IPS-18c (cell line): ENCODE measurements at regions not wholly inside any gene's neighbourhood (a gene's known extent, or its start where the extent isn't known, plus 50 kb on each side); places are given as distances from the start of the nearest gene placed in this dataset.

Experiments used
- H3K4me3 ChIP-seq: 2 replicates; pipeline ENCODE4 v1.7.0; 2013; ENCODE audit warnings: low read depth, mild to moderate bottlenecking, low read length, moderate library complexity; ENCODE audit not compliant: insufficient read depth
- H3K9me3 ChIP-seq: one replicate; pipeline ENCODE4 v1.6.1; 2013; ENCODE audit warnings: mild to moderate bottlenecking, low read length, moderate library complexity; ENCODE audit not compliant: control insufficient read depth, insufficient read depth

GRCh38 chr20:20827992-20828597, 115.7 kb upstream of the RALGAPA2 start:
- H3K4me3 ChIP-seq, result no peak overlapping the region
- peaks cover 14% of the 10 kb centered on the region for H3K9me3 ChIP-seq

GRCh38 chr20:20824924-20825584, 112.6 kb upstream of the RALGAPA2 start:
- no peak overlapping the region for H3K4me3 ChIP-seq
- peaks cover 10% of the 10 kb centered on the region for H3K9me3 ChIP-seq

GRCh38 chr20:20823476-20823881, 111.0 kb upstream of the RALGAPA2 start:
- Histone ChIP-seq H3K4me3 (no peak overlapping the region), H3K9me3 (peaks cover 5% of the 10 kb centered on the region)

- Histone ChIP-seq H3K4me3 (no peak overlapping the region; the same call in 1 of the 2 replicates), H3K9me3 (peaks cover 5% of the 10 kb centered on the region)
These were observed 109.2 kb upstream of the RALGAPA2 start for GRCh38 chr20:20821484-20822260.

GRCh38 chr20:20820785-20821483, 108.5 kb upstream of the RALGAPA2 start:
- Histone ChIP-seq H3K9me3 (peaks cover 5% of the 10 kb centered on the region), H3K4me3 (no peak overlapping the region; the same call in 1 of the 2 replicates)

- Histone ChIP-seq H3K9me3 (peaks cover 5% of the 10 kb centered on the region), H3K4me3 (no peak overlapping the region)
These were observed 107.7 kb upstream of the RALGAPA2 start for GRCh38 chr20:20820104-20820503.

- Histone ChIP-seq H3K9me3 (no peaks in the 10 kb centered on the region), H3K4me3 (no peak overlapping the region)
These were observed 104.7 kb upstream of the RALGAPA2 start for GRCh38 chr20:20816969-20817755.

GRCh38 chr20:20815711-20816455, 103.4 kb upstream of the RALGAPA2 start:
- H3K4me3 ChIP-seq, result no peak overlapping the region
- H3K9me3 ChIP-seq, result no peaks in the 10 kb centered on the region

GRCh38 chr20:20814685-20815084, 102.2 kb upstream of the RALGAPA2 start:
- H3K4me3 ChIP-seq, result no peak overlapping the region
- no peaks in the 10 kb centered on the region for H3K9me3 ChIP-seq

- no peaks in the 10 kb centered on the region for H3K9me3 ChIP-seq
- no peak overlapping the region for H3K4me3 ChIP-seq
These were observed 99.7 kb upstream of the RALGAPA2 start for GRCh38 chr20:20812136-20812535.

GRCh38 chr20:20808016-20808415, 95.6 kb upstream of the RALGAPA2 start:
- Histone ChIP-seq H3K4me3 (no peak overlapping the region), H3K9me3 (no peaks in the 10 kb centered on the region)

GRCh38 chr20:20806121-20807095, 94.0 kb upstream of the RALGAPA2 start:
- no peak overlapping the region for H3K4me3 ChIP-seq
- no peaks in the 10 kb centered on the region for H3K9me3 ChIP-seq

- H3K4me3 ChIP-seq, result no peak overlapping the region
- peaks cover 2% of the 10 kb centered on the region for H3K9me3 ChIP-seq
These were observed 90.6 kb upstream of the RALGAPA2 start for GRCh38 chr20:20803011-20803410.

GRCh38 chr20:20802328-20802727, 89.9 kb upstream of the RALGAPA2 start:
- H3K4me3 ChIP-seq, result no peak overlapping the region
- peaks cover 2% of the 10 kb centered on the region for H3K9me3 ChIP-seq

- H3K9me3 ChIP-seq, result peaks cover 2% of the 10 kb centered on the region
These were observed 87.4 kb upstream of the RALGAPA2 start for GRCh38 chr20:20799716-20800312.

More at GRCh38 chr20:20799716-20800312, 87.4 kb upstream of the RALGAPA2 start:
- H3K4me3 ChIP-seq, result no peak overlapping the region
